GM18870 (cell line): ENCODE measurements at regions not wholly inside any gene's neighbourhood (a gene's known extent, or its start where the extent isn't known, plus 50 kb on each side); places are given as distances from the start of the nearest gene placed in this dataset.

Experiments used
- ATAC-seq: cut with Tn5 transposase; IDR thresholded peaks from one replicate; pipeline ENCODE4 v1.9.1; 2021; ENCODE audit warnings: moderate library complexity; ENCODE audit not compliant: unreplicated experiment

GRCh38 chr2:21423854-21424253 lies 300.1 kb downstream of the TDRD15 start:
- no peak for ATAC-seq

- ATAC-seq = no peak
Measured at GRCh38 chr2:21424375-21424774, 300.6 kb downstream of the TDRD15 start.

- ATAC-seq = no peak
Measured at GRCh38 chr2:21427606-21428005, 303.8 kb downstream of the TDRD15 start.

GRCh38 chr2:21428754-21429153 lies 305.0 kb downstream of the TDRD15 start:
- ATAC-seq = no peak

GRCh38 chr2:21429747-21430146 lies 306.0 kb downstream of the TDRD15 start:
- ATAC-seq = no peak

- ATAC-seq = no peak
Measured at GRCh38 chr2:21431078-21431477, 307.3 kb downstream of the TDRD15 start.

- peak; percentile 70 for ATAC-seq
Measured at GRCh38 chr2:21438949-21439348, 315.2 kb downstream of the TDRD15 start.

GRCh38 chr2:21441442-21441841 lies 317.7 kb downstream of the TDRD15 start:
- ATAC-seq = no peak

- no peak for ATAC-seq
Measured at GRCh38 chr2:21443494-21444105, 319.8 kb downstream of the TDRD15 start.

GRCh38 chr2:21449881-21450280 lies 326.1 kb downstream of the TDRD15 start:
- no peak for ATAC-seq

GRCh38 chr2:21451403-21451802 lies 327.6 kb downstream of the TDRD15 start:
- ATAC-seq = no peak

- ATAC-seq = no peak
Measured at GRCh38 chr2:21452263-21452662, 328.5 kb downstream of the TDRD15 start.

GRCh38 chr2:21452678-21453077 lies 328.9 kb downstream of the TDRD15 start:
- ATAC-seq = no peak

- no peak for ATAC-seq
Measured at GRCh38 chr2:21453723-21454450, 330.1 kb downstream of the TDRD15 start.

GRCh38 chr2:21454839-21455238 lies 331.1 kb downstream of the TDRD15 start:
- ATAC-seq = no peak

- no peak for ATAC-seq
Measured at GRCh38 chr2:21461754-21462240, 338.0 kb downstream of the TDRD15 start.

- ATAC-seq = no peak
Measured at GRCh38 chr2:21466341-21466927, 342.7 kb downstream of the TDRD15 start.

GRCh38 chr2:21467280-21467818 lies 343.6 kb downstream of the TDRD15 start:
- ATAC-seq = no peak

GRCh38 chr2:21467910-21468309 lies 344.1 kb downstream of the TDRD15 start:
- no peak for ATAC-seq

- no peak for ATAC-seq
Measured at GRCh38 chr2:21468624-21469023, 344.9 kb downstream of the TDRD15 start.

- no peak for ATAC-seq
Measured at GRCh38 chr2:21469158-21469557, 345.4 kb downstream of the TDRD15 start.

- no peak for ATAC-seq
Measured at GRCh38 chr2:21469564-21469963, 345.8 kb downstream of the TDRD15 start.
